GM21825 (cell line): ENCODE measurements at regions not wholly inside any gene's neighbourhood (a gene's known extent, or its start where the extent isn't known, plus 50 kb on each side); places are given as distances from the start of the nearest gene placed in this dataset.

Source experiments
- ATAC-seq: cut with Tn5 transposase; IDR thresholded peaks from one replicate; pipeline ENCODE4 v1.9.1; 2021; ENCODE audit warnings: mild to moderate bottlenecking, moderate library complexity; ENCODE audit not compliant: unreplicated experiment

DNA sequence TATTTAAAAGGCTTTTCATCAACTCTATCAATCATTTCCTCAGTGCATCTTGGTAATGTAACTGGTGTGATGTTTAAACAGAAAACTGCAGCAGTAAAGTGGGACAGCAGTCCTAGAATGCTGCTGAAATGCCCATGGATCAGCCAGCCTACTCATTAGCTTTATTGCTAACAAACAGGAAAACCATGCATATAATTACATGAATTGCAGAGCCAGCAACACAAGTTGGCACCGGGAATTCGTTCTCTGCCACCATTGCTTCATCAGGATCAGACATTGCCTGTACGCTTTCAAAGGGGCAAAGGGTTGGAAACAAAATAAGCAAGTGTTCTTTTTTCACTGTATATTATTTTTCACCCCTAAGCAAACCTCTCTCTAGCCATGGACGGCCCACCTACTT is 276.2 kb upstream of the LRRC7 start:
- no peak for ATAC-seq

DNA sequence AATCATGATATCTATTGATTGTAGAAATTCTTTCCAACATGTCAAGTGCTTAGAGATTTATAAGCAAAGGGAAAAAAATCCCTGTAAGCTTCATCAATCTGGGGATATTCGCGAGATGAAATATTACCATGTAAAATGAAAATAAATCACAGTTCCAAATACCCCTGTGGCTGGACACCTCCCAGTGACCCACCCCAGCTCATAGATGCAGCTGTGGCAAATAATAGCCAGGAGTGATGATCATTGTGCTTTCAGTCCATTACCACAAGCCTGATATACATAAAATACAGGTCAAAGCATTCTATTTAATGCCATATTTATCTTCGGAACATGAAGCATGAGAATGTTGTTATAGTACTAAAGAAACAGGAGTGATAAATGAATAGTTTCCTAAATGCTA is 274.9 kb upstream of the LRRC7 start:
- ATAC-seq, result no peak

- ATAC-seq, result no peak
Observed at GRCh38 chr1:69294171-69294570, 273.6 kb upstream of the LRRC7 start.

- no peak for ATAC-seq
Observed at GRCh38 chr1:69295265-69295664, 272.5 kb upstream of the LRRC7 start.

GRCh38 chr1:69305621-69306020 is 262.1 kb upstream of the LRRC7 start:
- no peak for ATAC-seq

DNA sequence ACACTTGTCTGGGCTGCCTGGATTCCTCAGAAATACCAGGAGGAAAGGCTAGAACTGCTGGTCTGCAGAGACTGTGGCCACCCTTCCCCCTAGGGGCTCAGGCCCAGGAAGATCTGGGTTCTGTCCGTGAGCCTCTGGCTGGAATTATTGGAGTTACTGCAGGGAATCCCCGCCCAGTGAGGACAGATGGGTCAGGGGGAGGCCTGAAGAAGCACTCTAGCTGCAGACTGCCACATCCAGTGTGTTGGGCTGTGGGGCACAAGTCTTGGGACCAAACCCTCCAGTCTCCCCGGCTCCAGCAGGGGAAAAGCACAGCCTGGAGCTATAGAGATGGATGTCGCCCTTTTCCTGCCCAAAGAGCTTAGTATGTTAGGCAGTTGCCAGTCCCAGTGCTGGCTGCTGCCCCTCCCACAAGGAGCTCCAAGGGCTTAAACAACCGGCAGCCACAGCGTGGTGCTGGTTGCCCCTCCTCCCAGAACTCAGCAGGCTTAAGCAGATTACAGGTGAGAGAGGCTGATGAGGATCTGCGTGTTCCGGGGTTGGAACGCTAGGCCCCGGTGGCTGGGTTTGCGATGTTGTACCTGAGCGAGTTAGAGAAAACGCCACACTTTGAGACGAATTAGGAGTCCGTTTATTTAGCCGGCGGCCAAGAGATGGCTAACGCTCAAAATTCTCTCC is 255.5 kb upstream of the LRRC7 start:
- no peak for ATAC-seq

DNA sequence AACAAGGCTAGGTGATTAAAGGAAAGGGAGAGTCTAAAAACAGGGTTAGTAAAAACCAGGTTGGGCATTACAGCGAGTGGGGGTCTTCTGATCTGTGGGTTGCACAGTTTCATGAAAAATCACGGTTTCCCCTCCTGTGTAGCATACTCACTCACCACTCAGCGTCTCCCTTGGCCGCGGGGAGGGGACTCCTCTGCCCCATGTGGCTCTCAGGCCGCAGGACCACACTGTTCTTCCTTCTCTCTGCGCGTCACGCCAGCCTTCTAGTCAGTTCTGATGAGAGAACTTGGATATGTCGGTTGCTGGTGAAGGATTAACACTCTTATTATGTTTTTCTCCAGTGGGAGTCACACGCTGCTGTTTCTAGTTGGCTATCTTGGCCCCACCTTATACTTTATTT is 254.6 kb upstream of the LRRC7 start:
- ATAC-seq, result no peak

GRCh38 chr1:69315416-69315815 is 252.3 kb upstream of the LRRC7 start:
- ATAC-seq, result no peak

DNA sequence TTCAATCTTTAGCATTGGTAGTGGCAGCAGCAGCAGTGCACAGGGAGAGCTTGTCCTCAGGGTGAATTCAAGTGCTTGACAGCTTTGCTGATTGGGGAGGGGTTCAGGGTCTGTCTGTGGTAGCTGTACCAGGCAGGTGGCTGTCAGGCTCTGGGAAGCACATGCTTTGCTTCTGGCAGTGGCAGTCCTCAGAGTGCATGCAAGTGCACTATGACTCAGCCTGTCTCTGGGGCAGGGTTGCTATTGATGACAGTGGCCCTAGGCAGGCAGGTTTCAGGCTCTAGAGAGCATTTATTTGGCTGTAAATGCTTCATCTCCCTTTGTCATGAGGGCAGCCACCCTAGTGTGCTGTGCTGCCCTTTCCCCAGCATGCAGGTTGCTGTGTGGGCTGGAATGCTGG is 251.9 kb upstream of the LRRC7 start:
- no peak for ATAC-seq

DNA sequence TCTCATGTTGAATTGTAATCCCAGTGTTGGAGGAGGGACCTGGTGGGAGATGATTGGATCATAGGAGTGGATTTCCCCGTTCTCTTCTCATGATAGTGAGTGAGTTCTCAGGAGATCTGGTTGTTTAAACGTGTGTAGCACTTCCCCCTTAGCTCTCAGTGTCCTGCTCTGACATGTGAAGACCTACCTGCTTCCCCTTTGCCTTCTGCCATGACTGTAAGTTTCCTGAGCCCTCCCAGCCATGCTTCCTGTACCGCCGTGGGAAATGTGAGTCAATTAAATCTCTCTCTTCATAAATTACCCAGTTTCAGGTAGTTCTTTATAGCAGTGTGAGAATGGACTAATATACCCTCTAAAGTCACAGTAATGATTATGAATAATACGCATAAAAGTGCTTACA is 248.4 kb upstream of the LRRC7 start:
- ATAC-seq, result no peak

DNA sequence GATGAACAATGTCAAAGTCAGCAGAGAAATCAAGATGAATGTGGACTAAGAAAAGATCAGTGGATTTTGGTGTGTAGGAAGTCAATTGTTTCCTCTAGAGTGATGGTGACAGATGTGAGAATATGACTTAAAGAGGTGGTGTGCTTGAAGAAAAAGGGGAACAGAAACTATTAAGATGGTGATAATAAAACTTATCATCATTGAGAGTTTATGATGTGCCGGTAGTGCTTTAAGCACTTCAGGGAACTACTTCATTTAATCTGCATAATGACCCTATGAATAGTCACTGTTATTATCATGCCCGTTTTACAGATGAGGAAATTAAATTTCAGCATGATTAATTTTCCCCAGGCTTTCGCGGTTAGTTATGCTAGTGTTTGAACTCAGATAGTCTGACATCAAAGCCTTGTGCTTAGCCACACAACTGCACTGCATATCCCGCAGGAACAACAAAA is 246.9 kb upstream of the LRRC7 start:
- no peak for ATAC-seq

DNA sequence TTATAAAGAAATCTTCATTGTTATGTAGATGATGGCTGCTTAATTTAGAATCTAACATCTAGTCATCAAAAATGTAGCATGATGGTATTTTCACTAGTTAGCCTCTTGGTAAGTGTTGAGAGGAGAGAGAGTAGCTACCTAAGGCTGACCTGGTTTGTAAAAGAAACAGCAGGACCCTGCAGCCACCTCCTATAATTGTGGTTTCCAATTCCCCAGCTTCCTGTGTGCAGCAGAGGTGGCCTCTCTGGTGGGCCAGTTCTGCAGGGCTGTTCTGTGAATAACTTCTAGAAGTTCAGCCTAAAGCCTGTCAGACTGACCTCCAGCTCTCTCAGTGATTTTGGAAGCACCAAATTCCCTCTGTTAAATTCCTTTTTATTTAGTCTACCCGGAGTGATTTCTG is 246.4 kb upstream of the LRRC7 start:
- ATAC-seq, result no peak

GRCh38 chr1:69328186-69328585 is 239.5 kb upstream of the LRRC7 start:
- no peak for ATAC-seq

GRCh38 chr1:69363236-69363635 is 204.5 kb upstream of the LRRC7 start:
- ATAC-seq, result no peak

GRCh38 chr1:69373520-69373919 is 194.2 kb upstream of the LRRC7 start:
- no peak for ATAC-seq

DNA sequence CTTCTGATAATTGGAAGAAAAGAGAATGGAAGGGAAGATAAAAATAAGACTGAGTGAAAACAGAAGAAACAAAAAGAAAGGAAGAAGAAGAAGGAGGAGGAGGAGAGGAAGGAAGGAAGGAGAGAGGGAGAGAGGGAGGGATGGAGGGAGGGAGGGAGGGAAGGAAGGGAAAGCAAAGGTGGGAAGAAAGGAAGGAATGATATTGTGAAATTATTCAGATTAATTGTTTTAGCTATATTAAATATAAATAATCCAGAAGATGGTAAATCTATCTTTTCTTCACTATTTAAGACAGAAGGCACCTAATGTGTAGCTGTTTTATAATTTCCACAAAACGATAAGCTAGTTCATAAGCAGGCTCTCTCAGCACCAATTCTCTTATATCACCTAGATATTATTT is 191.3 kb upstream of the LRRC7 start:
- ATAC-seq, result no peak

DNA sequence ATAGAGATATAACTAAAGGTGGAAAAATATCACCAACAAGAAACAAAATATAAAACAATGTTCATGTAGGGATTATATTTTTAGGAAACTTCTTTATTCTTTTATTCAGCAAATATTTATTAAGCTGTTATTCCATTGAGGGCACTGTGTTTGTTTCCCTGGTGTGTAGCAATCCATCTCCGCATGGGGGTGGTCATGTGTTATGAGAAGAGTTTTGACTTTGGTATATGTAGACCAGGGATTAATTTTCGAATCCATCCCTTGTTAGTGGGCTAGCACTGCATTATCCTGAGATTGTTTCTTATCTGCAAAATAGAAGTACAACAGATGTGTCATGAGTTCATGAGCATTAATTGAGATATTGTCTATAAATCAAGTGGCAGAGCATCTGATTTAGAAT is 190.2 kb upstream of the LRRC7 start:
- ATAC-seq, result no peak

GRCh38 chr1:69388044-69388443 is 179.7 kb upstream of the LRRC7 start:
- ATAC-seq, result no peak

- no peak for ATAC-seq
Observed at GRCh38 chr1:69400128-69400527, 167.6 kb upstream of the LRRC7 start.

GRCh38 chr1:69401879-69402278 is 165.8 kb upstream of the LRRC7 start:
- no peak for ATAC-seq

DNA sequence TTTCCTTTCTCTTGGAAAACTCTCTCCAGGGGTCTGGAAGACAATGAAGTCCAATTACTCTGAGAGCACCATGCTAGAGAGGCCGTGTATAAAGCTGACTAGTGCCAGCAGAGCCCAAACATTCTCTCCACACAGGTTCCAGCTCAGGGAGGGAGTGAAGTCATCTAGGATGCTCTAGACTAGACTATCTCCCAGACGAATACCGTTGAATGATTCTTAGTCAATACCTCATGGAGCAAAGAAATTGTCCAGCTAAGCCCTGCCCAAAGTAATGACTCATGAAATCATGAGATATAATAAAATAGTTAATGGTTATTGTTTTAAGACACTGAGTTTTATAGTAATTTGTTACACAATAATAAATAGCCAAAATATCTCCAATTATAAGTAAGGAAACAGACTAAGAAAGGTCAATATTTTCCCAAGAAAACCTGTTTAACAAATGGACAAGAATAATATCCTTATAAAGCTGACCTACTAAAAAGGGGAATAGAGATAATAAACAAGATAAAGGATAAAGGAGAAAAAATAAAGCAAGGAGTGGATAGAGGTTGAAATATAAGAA is 163.9 kb upstream of the LRRC7 start:
- no peak for ATAC-seq

- no peak for ATAC-seq
Observed at GRCh38 chr1:69404486-69404885, 163.2 kb upstream of the LRRC7 start.

GRCh38 chr1:69406244-69406643 is 161.5 kb upstream of the LRRC7 start:
- no peak for ATAC-seq
